ENCODE measurements at regions not wholly inside any gene's neighbourhood (a gene's known extent, or its start where the extent isn't known, plus 50 kb on each side); places are given as distances from the start of the nearest gene placed in this dataset.

DNA sequence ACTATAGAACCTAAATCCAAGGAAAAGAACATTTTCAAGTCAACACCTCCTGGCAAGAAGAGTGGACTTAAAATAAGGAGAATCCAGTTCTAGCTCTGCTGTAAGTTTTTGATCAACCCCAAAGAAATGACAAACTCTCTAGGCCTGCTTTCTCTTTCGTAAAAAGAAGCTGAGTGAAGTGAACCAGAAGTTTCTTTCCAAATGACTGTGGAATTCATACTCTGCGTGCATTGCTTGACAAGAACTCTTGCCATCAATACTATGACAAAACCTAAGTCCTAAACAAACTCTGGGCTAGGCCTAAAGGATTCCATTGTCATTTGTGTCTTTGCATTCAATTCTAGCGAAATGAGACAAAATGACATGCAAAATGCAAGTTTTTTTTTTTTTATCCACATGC lies 187.5 kb upstream of the SOX9 start:
- Histone ChIP-seq H4K20me1 (ENCODE audit: insufficient read depth, low read length) (no peaks in the 10 kb centered on the region), H3K9me2 (ENCODE audit: low read depth, low read length) (no peaks in the 10 kb centered on the region), H3K9ac (ENCODE audit: low read length) (no peak overlapping the region), H3K4me1 (ENCODE audit: insufficient read depth, low read length, severe bottlenecking) (no peaks in the 10 kb centered on the region), H3F3A (ENCODE audit: insufficient read depth, low read length) (no peaks in the 10 kb centered on the region), H3K79me2 (ENCODE audit: insufficient read depth, low read length) (no peaks in the 10 kb centered on the region), H3K9me3 (ENCODE audit: low read length) (no peaks in the 10 kb centered on the region), H3K27me3 (ENCODE audit: insufficient read depth, low read length) (no peaks in the 10 kb centered on the region), H3K4me2 (ENCODE audit: low read length) (no peak overlapping the region), H3K36me3 (ENCODE audit: insufficient read depth, low read length) (no peaks in the 10 kb centered on the region), H2AFZ (ENCODE audit: low read length) (no peak overlapping the region), H3K27ac (ENCODE audit: low read depth, low read length, poor library complexity, severe bottlenecking) (no peak overlapping the region), H3K4me3 (ENCODE audit: low read depth, low read length, poor library complexity, severe bottlenecking) (no peak overlapping the region)
- TF ChIP-seq, protein P1, sequence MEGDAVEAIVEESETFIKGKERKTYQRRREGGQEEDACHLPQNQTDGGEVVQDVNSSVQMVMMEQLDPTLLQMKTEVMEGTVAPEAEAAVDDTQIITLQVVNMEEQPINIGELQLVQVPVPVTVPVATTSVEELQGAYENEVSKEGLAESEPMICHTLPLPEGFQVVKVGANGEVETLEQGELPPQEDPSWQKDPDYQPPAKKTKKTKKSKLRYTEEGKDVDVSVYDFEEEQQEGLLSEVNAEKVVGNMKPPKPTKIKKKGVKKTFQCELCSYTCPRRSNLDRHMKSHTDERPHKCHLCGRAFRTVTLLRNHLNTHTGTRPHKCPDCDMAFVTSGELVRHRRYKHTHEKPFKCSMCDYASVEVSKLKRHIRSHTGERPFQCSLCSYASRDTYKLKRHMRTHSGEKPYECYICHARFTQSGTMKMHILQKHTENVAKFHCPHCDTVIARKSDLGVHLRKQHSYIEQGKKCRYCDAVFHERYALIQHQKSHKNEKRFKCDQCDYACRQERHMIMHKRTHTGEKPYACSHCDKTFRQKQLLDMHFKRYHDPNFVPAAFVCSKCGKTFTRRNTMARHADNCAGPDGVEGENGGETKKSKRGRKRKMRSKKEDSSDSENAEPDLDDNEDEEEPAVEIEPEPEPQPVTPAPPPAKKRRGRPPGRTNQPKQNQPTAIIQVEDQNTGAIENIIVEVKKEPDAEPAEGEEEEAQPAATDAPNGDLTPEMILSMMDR (IDR thresholded peaks at IDR 0.05; ENCODE audit: low read length) = no peak
- no peak for TF ChIP-seq EZH2 (IDR thresholded peaks at IDR 0.05; ENCODE audit: borderline replicate concordance, low read length)

DNA sequence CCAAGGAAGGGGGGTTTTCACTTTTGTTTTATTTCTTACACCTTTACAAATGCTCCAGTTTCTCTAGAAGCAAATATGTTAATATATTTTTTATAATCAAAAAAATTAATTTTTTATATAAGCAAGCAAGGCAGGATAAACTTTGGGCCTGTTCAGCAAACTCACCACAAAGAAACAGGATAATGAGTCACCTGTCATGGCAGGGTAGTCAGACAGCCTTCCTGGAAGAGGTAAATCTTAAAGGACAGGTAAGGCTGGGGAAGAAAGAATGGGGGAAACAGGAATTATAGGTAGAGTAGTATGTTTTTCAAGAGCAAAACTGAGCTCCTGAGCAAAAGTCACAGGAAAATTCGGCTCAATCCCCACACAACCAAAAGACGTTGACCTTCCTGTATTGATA lies 186.3 kb upstream of the SOX9 start:
- Histone ChIP-seq H3K4me1 (ENCODE audit: insufficient read depth, low read length, severe bottlenecking) (no peaks in the 10 kb centered on the region), H3K27me3 (ENCODE audit: insufficient read depth, low read length) (no peaks in the 10 kb centered on the region), H3F3A (ENCODE audit: insufficient read depth, low read length) (no peaks in the 10 kb centered on the region), H3K9me3 (ENCODE audit: low read length) (no peaks in the 10 kb centered on the region), H3K4me3 (ENCODE audit: low read depth, low read length, poor library complexity, severe bottlenecking) (no peak overlapping the region), H4K20me1 (ENCODE audit: insufficient read depth, low read length) (no peaks in the 10 kb centered on the region), H3K79me2 (ENCODE audit: insufficient read depth, low read length) (no peaks in the 10 kb centered on the region), H3K4me2 (ENCODE audit: low read length) (no peak overlapping the region), H2AFZ (ENCODE audit: low read length) (no peak overlapping the region), H3K9me2 (ENCODE audit: low read depth, low read length) (no peaks in the 10 kb centered on the region), H3K36me3 (ENCODE audit: insufficient read depth, low read length) (no peaks in the 10 kb centered on the region), H3K27ac (ENCODE audit: low read depth, low read length, poor library complexity, severe bottlenecking) (no peak overlapping the region), H3K9ac (ENCODE audit: low read length) (no peak overlapping the region)
- TF ChIP-seq EZH2 (IDR thresholded peaks at IDR 0.05; ENCODE audit: borderline replicate concordance, low read length) = no peak
- TF ChIP-seq, protein P1 (IDR thresholded peaks at IDR 0.05; ENCODE audit: low read length) = no peak

DNA sequence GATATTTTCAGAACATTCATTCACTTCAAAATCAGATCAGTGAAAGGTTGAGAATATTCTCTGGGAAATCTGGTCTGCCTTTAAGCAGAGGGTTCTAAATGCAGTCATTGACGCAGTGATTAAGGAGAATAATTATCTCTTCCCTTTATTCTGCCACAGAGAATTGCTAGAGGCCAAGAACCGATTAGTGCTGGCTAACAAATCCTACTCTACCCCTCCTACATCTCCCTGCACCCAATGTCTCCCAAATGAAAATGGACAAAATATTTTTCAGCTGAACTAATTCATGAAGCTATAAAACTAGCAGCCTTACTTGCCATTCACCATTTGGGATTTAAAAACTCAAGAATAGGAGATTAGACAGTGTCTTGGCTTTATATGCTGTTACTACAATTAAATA lies 185.5 kb upstream of the SOX9 start:
- Histone ChIP-seq H3K9me3 (ENCODE audit: low read length) (no peaks in the 10 kb centered on the region), H2AFZ (ENCODE audit: low read length) (no peak overlapping the region), H3K4me2 (ENCODE audit: low read length) (no peak overlapping the region), H3K9ac (ENCODE audit: low read length) (no peak overlapping the region), H3K79me2 (ENCODE audit: insufficient read depth, low read length) (no peaks in the 10 kb centered on the region), H3K27ac (ENCODE audit: low read depth, low read length, poor library complexity, severe bottlenecking) (no peak overlapping the region), H3K4me1 (ENCODE audit: insufficient read depth, low read length, severe bottlenecking) (no peaks in the 10 kb centered on the region), H3F3A (ENCODE audit: insufficient read depth, low read length) (no peaks in the 10 kb centered on the region), H4K20me1 (ENCODE audit: insufficient read depth, low read length) (no peaks in the 10 kb centered on the region), H3K27me3 (ENCODE audit: insufficient read depth, low read length) (no peaks in the 10 kb centered on the region), H3K9me2 (ENCODE audit: low read depth, low read length) (no peaks in the 10 kb centered on the region), H3K36me3 (ENCODE audit: insufficient read depth, low read length) (no peaks in the 10 kb centered on the region), H3K4me3 (ENCODE audit: low read depth, low read length, poor library complexity, severe bottlenecking) (no peak overlapping the region)
- TF ChIP-seq EZH2 (IDR thresholded peaks at IDR 0.05; ENCODE audit: borderline replicate concordance, low read length) = no peak
- TF ChIP-seq, protein P1 (IDR thresholded peaks at IDR 0.05; ENCODE audit: low read length) = no peak

Measured in OCI-LY1 (cell line).